ENCODE measurements at regions not wholly inside any gene's neighbourhood (a gene's known extent, or its start where the extent isn't known, plus 50 kb on each side); places are given as distances from the start of the nearest gene placed in this dataset.

- intact Hi-C loops (cut with micrococcal nuclease): no loop called here
Observed at GRCh38 chr6:141682391-141682790, 450.3 kb upstream of the GJE1 start.

GRCh38 chr6:141677598-141678211, 455.0 kb upstream of the GJE1 start:
- intact Hi-C loops (cut with micrococcal nuclease): loop anchor here (2.0 kb wide), 1 partner anchor 435 kb away; no protein-coding TSS in a partner anchor

GRCh38 chr6:141675957-141676356, 456.8 kb upstream of the GJE1 start:
- intact Hi-C loops (cut with micrococcal nuclease): loop anchor here (2.0 kb wide), 1 partner anchor 437 kb away; no protein-coding TSS in a partner anchor

GRCh38 chr6:141669141-141669540, 463.6 kb upstream of the GJE1 start:
- intact Hi-C loops (cut with micrococcal nuclease): no loop called here

GRCh38 chr6:141667580-141668309, 465.0 kb upstream of the GJE1 start:
- intact Hi-C loops (cut with micrococcal nuclease): no loop called here

GRCh38 chr6:141666187-141666586, 466.5 kb upstream of the GJE1 start:
- intact Hi-C loops (cut with micrococcal nuclease): no loop called here

- intact Hi-C loops (cut with micrococcal nuclease): no loop called here
Observed at GRCh38 chr6:141664744-141665143, 468.0 kb upstream of the GJE1 start.

- intact Hi-C loops (cut with micrococcal nuclease): no loop called here
Observed at GRCh38 chr6:141659582-141659981, 473.1 kb upstream of the GJE1 start.

- intact Hi-C loops (cut with micrococcal nuclease): no loop called here
Observed at GRCh38 chr6:141658696-141659095, 474.0 kb upstream of the GJE1 start.

- intact Hi-C loops (cut with micrococcal nuclease): no loop called here
Observed at GRCh38 chr6:141657812-141658211, 474.9 kb upstream of the GJE1 start.

GRCh38 chr6:141653590-141653989, 479.1 kb upstream of the GJE1 start:
- intact Hi-C loops (cut with micrococcal nuclease): no loop called here

- intact Hi-C loops (cut with micrococcal nuclease): no loop called here
Observed at GRCh38 chr6:141641951-141642350, 490.8 kb upstream of the GJE1 start.

- intact Hi-C loops (cut with micrococcal nuclease): no loop called here
Observed at GRCh38 chr6:141641406-141641805, 491.3 kb upstream of the GJE1 start.

GRCh38 chr6:141635621-141636020, 497.1 kb upstream of the GJE1 start:
- intact Hi-C loops (cut with micrococcal nuclease): no loop called here

- intact Hi-C loops (cut with micrococcal nuclease): no loop called here
Observed at GRCh38 chr6:141634269-141634668, 498.5 kb upstream of the GJE1 start.

- intact Hi-C loops (cut with micrococcal nuclease): no loop called here
Observed at GRCh38 chr6:141624301-141624700, 508.4 kb upstream of the GJE1 start.

GRCh38 chr6:141618180-141618581, 514.5 kb upstream of the GJE1 start:
- intact Hi-C loops (cut with micrococcal nuclease): no loop called here

GRCh38 chr6:141610741-141611140, 522.0 kb upstream of the GJE1 start:
- intact Hi-C loops (cut with micrococcal nuclease): no loop called here

- intact Hi-C loops (cut with micrococcal nuclease): no loop called here
Observed at GRCh38 chr6:141607956-141608355, 524.8 kb upstream of the GJE1 start.

GRCh38 chr6:141598487-141598886, 534.2 kb upstream of the GJE1 start:
- intact Hi-C loops (cut with micrococcal nuclease): no loop called here

GRCh38 chr6:141594874-141595273, 537.9 kb upstream of the GJE1 start:
- intact Hi-C loops (cut with micrococcal nuclease): no loop called here

- intact Hi-C loops (cut with micrococcal nuclease): no loop called here
Observed at GRCh38 chr6:141593311-141593710, 539.4 kb upstream of the GJE1 start.

All from T-helper 2 cell treated with Interferon-gamma antibody and Interleukin-4, amounts not matched to agents 100 ng/mL and 5 ng/mL, for 36 hours (primary cell).